ENCODE measurements at regions not wholly inside any gene's neighbourhood (a gene's known extent, or its start where the extent isn't known, plus 50 kb on each side); places are given as distances from the start of the nearest gene placed in this dataset.

- TF ChIP-seq ZNF70 (CRISPR knock-in tag; IDR thresholded peaks at IDR 0.05) (no peak), ZNF565 (CRISPR knock-in tag; conservative IDR thresholded peaks at IDR 0.05; ENCODE audit: low read depth) (no peak), CREB5 (CRISPR knock-in tag; IDR thresholded peaks at IDR 0.05; ENCODE audit: low read depth) (no peak), ZNF8 (CRISPR knock-in tag; IDR thresholded peaks at IDR 0.05) (no peak), ARNTL (CRISPR knock-in tag; IDR thresholded peaks at IDR 0.05; ENCODE audit: borderline replicate concordance, low read depth) (no peak), TSHZ2 (CRISPR knock-in tag; IDR thresholded peaks at IDR 0.05) (no peak), OSR1 (CRISPR knock-in tag; IDR thresholded peaks at IDR 0.05) (no peak), PATZ1 (CRISPR knock-in tag; IDR thresholded peaks at IDR 0.05; ENCODE audit: borderline replicate concordance) (no peak)
Measured at GRCh38 chr2:16155766-16156165, 215.4 kb downstream of the MYCN start.
